GM19468 (cell line): ENCODE measurements at regions not wholly inside any gene's neighbourhood (a gene's known extent, or its start where the extent isn't known, plus 50 kb on each side); places are given as distances from the start of the nearest gene placed in this dataset.

Source experiments
- ATAC-seq: cut with Tn5 transposase; IDR thresholded peaks from one replicate; pipeline ENCODE4 v1.9.1; 2021; ENCODE audit warnings: mild to moderate bottlenecking, moderate library complexity, moderate number of reproducible peaks; ENCODE audit not compliant: unreplicated experiment; ENCODE audit errors: extremely low read depth

- ATAC-seq, result no peak
Measured at GRCh38 chr20:36102809-36103596, 51.5 kb upstream of the EPB41L1 start.

- ATAC-seq, result no peak
Measured at GRCh38 chr20:36104244-36104643, 50.3 kb upstream of the EPB41L1 start.
